ENCODE measurements at regions not wholly inside any gene's neighbourhood (a gene's known extent, or its start where the extent isn't known, plus 50 kb on each side); places are given as distances from the start of the nearest gene placed in this dataset.
A peak's percentile ranks its signal among the peaks of the same experiment; 100 is the strongest.

DNA sequence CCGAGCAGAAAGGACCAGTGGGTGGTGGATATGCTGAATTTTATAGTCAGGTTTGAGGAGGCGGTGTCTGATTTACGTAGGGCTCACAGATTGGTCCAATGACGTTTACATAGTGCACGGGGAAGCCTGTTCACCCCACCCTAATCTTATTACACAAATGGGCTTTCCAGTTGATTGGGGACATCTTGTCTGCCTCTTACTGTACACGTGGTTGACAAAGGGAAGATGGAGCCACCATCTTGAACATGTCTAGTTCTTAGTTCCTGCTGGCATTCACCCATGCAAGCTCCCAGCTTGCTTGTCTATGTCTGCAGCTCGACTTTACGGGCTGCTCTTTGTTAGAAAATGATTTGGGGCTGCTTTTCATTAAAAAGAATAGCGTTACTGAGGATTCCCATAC, 332.0 kb upstream of the SLCO3A1 start:
- H3K4me2 ChIP-seq = no peak overlapping the region
- no peak overlapping the region for H3K4me3 ChIP-seq
- H3K27me3 ChIP-seq = no peaks in the 10 kb centered on the region
- H3K9me3 ChIP-seq (replicated peaks in 1 of 11) = no peaks in the 10 kb centered on the region
- no peak overlapping the region for H3K9ac ChIP-seq
- no peaks in the 10 kb centered on the region for H4K20me1 ChIP-seq
- no peak overlapping the region for H3K27ac ChIP-seq
- peaks cover 10 to 21% (median 19%) of the 10 kb centered on the region in 10 experiments for H3K4me1 ChIP-seq
- TF ChIP-seq Cebpa-rat (IDR thresholded peaks at IDR 0.05) = no peak
- H3K36me3 ChIP-seq = no peaks in the 10 kb centered on the region

DNA sequence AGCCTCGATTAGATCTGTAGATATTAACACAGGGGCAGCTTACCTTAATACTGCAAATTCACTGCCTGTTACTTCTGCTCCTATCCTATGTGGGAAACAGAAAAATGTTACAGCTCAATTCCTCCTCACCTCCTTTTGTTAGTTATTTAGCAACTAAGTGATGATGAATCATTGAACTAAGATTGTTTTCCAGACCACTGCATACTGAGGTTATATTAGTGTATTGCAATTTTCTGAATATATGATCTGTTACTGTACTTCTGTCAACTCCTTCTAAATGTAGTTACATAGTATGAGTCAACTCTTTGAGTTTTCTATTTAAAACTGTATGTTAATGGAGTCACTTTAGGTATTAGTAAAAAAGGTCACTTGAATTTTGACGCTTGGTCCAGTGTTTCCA, 331.5 kb upstream of the SLCO3A1 start:
- no peaks in the 10 kb centered on the region for H4K20me1 ChIP-seq
- H3K27me3 ChIP-seq = no peaks in the 10 kb centered on the region
- peaks cover 6 to 16% (median 14%) of the 10 kb centered on the region in 10 experiments for H3K4me1 ChIP-seq
- no peak for TF ChIP-seq Cebpa-rat (IDR thresholded peaks at IDR 0.05)
- no peak overlapping the region for H3K4me3 ChIP-seq
- H3K36me3 ChIP-seq = no peaks in the 10 kb centered on the region
- no peak overlapping the region for H3K4me2 ChIP-seq
- H3K9me3 ChIP-seq (replicated peaks in 1 of 11) = no peaks in the 10 kb centered on the region
- no peak overlapping the region for H3K27ac ChIP-seq
- no peak overlapping the region for H3K9ac ChIP-seq

DNA sequence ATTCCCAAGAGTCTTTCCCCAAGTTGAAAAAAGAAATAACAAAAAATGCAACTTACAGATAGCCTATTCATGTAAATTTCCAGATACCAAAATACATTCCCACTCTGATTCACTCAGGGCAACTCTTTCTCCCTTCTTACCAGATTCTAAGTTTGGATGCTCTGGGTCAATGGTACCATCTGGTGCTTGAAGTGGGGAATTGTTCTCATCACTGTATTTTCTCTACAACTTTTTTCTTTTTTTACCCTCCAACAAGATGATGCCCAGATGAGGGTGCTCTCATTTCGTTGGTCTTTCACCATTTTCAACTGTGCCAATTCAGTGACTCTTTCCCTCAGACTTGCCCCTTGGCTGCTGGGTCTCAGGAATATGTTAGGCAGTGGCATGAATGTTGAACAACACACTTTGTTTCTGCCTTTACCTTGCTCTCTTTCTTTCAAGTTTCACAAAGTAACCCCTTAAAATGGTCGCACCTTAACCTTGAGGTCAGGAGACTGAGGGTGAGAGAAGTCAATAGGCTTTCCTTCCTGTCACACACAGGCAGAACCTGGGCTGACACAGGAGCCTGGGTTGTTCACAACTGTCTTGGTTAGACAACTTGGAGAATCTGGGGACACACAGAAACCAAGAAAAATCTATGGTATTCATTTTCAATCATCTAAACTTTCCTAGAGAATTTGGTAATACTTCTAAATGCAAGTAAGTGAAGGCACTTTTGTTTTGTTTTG, 330.7 kb upstream of the SLCO3A1 start:
- Histone ChIP-seq H3K4me2 (no peak overlapping the region), H3K4me1 (peaks cover 0 to 9% (median 7%) of the 10 kb centered on the region in 10 experiments; a peak in 12 of 20 replicates), H3K27me3 (no peaks in the 10 kb centered on the region), H3K27ac (no peak overlapping the region), H4K20me1 (no peaks in the 10 kb centered on the region), H3K9me3 (replicated peaks in 1 of 11) (no peaks in the 10 kb centered on the region), H3K9ac (no peak overlapping the region), H3K36me3 (no peaks in the 10 kb centered on the region), H3K4me3 (no peak overlapping the region)
- TF ChIP-seq Cebpa-rat (IDR thresholded peaks at IDR 0.05) = no peak

DNA sequence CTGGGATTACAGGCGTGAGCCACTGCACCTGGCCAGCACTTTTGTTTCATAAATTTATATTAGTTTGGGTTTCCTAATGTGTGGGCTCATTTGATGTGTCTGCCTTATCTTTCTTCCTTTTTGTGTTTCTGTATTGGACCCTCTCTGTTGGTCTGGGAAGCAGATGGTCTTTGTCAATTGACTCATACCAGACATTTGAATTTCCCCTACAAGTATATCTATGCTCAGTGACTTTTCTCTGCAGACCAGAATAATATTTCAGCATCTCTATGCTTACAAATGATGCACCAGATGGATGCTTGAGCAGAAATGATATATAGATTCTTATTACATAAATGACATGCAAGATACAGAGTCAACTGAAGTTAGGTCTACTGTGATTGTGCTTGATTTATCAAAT, 329.9 kb upstream of the SLCO3A1 start:
- H3K9ac ChIP-seq = no peak overlapping the region
- no peak for TF ChIP-seq Cebpa-rat (IDR thresholded peaks at IDR 0.05)
- no peak overlapping the region for H3K4me3 ChIP-seq
- H3K4me1 ChIP-seq = peaks cover 0 to under 1% (median 0%) of the 10 kb centered on the region in 10 experiments; a peak in 2 of 20 replicates
- no peak overlapping the region for H3K27ac ChIP-seq
- no peaks in the 10 kb centered on the region for H3K36me3 ChIP-seq
- H4K20me1 ChIP-seq = no peaks in the 10 kb centered on the region
- no peak overlapping the region for H3K4me2 ChIP-seq
- H3K9me3 ChIP-seq (replicated peaks in 1 of 11) = no peaks in the 10 kb centered on the region
- H3K27me3 ChIP-seq = no peaks in the 10 kb centered on the region

DNA sequence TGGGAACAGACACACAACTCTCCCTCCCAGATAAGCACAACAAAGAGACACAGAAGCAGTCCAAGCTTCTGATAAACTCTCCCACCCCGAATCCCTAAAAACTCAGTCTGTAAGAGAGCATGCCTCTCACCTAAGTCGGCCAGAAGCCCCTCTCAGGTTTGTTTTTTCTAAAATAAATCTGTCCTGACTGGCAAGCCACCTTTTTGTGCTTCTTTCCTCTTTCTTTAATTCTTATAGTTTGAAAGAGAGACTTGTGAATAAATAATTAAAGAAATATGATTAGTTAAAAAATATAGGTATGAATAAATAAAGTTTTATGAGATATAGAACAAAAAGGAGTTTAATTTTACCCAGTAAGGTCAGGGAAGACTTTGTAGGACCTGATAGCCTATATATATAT, 329.0 kb upstream of the SLCO3A1 start:
- Histone ChIP-seq H3K9me3 (replicated peaks in 1 of 11) (no peaks in the 10 kb centered on the region), H3K36me3 (no peaks in the 10 kb centered on the region), H3K4me2 (no peak overlapping the region), H3K4me3 (no peak overlapping the region), H3K27ac (no peak overlapping the region), H3K4me1 (no peaks in the 10 kb centered on the region), H3K27me3 (no peaks in the 10 kb centered on the region), H4K20me1 (no peaks in the 10 kb centered on the region), H3K9ac (no peak overlapping the region)
- TF ChIP-seq Cebpa-rat (IDR thresholded peaks at IDR 0.05) = no peak

DNA sequence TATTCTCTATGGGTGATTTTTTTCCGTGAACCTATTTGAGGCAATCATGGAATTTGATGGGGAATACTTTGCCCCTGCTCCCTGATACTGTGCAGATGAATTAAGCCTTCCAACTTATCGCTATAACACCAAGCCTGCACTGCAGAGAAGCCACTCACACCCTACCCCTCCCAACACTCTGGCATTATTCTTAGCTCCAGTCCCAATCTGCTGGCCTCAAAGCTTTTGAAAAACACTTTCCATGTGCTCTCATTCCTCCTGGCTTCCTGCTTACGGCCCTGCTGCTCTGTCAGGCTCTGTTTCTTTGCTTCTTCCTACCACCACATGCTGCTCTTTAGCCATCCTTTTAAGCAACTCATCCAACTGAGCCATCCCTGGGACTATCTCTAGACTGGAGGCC, 327.8 kb upstream of the SLCO3A1 start:
- no peak overlapping the region for H3K27ac ChIP-seq
- TF ChIP-seq Cebpa-rat (IDR thresholded peaks at IDR 0.05) = no peak
- no peaks in the 10 kb centered on the region for H3K4me1 ChIP-seq
- H3K9ac ChIP-seq = no peak overlapping the region
- no peaks in the 10 kb centered on the region for H4K20me1 ChIP-seq
- no peak overlapping the region for H3K4me3 ChIP-seq
- H3K36me3 ChIP-seq = no peaks in the 10 kb centered on the region
- H3K9me3 ChIP-seq (replicated peaks in 1 of 11) = no peaks in the 10 kb centered on the region
- no peaks in the 10 kb centered on the region for H3K27me3 ChIP-seq
- H3K4me2 ChIP-seq = no peak overlapping the region

DNA sequence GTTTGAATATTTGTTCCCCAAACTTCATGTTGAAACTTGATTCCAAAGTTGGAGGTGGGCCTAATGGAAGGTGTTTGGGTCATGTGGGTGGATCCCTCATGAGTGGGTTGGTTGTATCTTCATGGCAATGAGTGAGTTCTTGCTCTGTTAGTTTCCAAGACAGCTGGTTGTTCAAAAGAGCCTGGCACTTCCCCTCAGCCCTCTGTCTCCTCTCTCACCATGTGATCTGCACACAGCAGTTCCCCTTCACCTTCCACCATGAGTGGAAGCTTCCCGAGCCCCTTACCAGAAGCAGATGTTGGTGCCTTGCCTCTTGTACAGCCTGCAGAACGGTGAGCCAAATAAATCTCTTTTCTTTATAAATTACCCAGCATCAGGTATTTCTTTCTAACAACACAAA, 327.1 kb upstream of the SLCO3A1 start:
- Histone ChIP-seq H3K9ac (no peak overlapping the region), H4K20me1 (no peaks in the 10 kb centered on the region), H3K27me3 (no peaks in the 10 kb centered on the region), H3K4me1 (no peaks in the 10 kb centered on the region), H3K9me3 (replicated peaks in 1 of 11) (no peaks in the 10 kb centered on the region), H3K4me2 (no peak overlapping the region), H3K36me3 (no peaks in the 10 kb centered on the region), H3K27ac (no peak overlapping the region), H3K4me3 (no peak overlapping the region)
- TF ChIP-seq Cebpa-rat (IDR thresholded peaks at IDR 0.05) = no peak

DNA sequence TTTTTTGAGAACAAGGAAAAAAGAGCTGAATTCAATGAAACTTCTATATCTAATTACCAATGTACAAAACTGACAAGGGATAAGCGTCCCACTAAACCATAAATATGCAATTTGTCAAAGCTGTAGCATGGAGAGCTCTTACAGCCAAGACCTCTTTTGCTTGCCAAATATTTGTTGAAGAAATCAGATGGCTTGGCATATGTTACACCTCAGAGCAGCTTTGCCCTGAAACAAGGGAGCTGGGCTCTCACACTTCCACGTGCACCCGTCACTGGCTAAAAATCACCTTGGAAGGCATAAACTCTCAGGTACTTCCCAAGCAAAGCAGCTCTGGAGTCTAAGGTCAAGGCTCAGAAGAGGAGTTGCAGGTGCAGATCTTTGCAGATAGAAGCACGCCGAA, 324.7 kb upstream of the SLCO3A1 start:
- no peaks in the 10 kb centered on the region for H3K36me3 ChIP-seq
- no peak overlapping the region for H3K4me3 ChIP-seq
- no peaks in the 10 kb centered on the region for H3K4me1 ChIP-seq
- no peaks in the 10 kb centered on the region for H3K27me3 ChIP-seq
- H3K27ac ChIP-seq = no peak overlapping the region
- H4K20me1 ChIP-seq = no peaks in the 10 kb centered on the region
- TF ChIP-seq Cebpa-rat (IDR thresholded peaks at IDR 0.05) = no peak
- no peaks in the 10 kb centered on the region for H3K9me3 ChIP-seq (replicated peaks in 1 of 11)
- no peak overlapping the region for H3K4me2 ChIP-seq
- no peak overlapping the region for H3K9ac ChIP-seq

DNA sequence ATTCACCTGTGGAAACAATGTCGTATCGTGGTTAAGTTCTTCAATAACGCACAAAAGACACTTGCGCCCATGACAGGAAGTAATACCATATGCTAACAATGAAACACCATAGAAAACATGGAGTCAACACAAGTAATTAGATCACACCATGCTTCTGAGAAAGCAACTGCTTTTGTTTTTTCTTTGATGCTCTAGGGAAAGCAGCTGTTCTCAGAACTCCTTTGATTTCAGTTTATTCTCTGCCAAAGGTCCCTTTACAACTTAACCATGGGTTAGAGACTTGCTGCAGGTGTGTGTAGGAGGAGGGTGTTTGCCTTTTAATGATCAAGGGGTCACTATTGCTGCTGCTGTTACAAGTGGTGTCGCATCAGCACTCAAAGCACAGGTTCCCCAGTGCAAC, 324.0 kb upstream of the SLCO3A1 start:
- TF ChIP-seq Cebpa-rat (IDR thresholded peaks at IDR 0.05) = no peak
- Histone ChIP-seq H3K27me3 (no peaks in the 10 kb centered on the region), H4K20me1 (no peaks in the 10 kb centered on the region), H3K9me3 (replicated peaks in 1 of 11) (no peaks in the 10 kb centered on the region), H3K4me2 (no peak overlapping the region), H3K9ac (no peak overlapping the region), H3K36me3 (no peaks in the 10 kb centered on the region), H3K4me3 (no peak overlapping the region), H3K27ac (no peak overlapping the region), H3K4me1 (no peaks in the 10 kb centered on the region)

DNA sequence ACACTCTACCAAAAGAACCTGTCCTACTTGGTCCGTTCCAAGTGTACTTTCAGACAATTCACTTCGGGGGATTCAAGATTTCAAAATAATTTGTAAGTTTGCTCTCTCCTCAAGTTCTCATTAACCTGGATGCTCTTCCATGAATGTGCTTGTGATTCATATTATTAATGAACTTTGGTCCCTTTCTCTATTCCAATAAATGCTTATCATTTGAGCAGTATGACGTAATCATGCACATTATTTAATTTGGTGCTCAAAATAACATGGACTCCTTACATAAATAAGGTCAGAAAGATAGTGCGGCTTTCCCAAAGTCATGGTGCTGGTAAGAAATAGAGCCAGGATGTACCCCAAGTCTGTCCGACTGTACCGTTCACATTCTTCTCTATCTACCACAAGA, 323.2 kb upstream of the SLCO3A1 start:
- Histone ChIP-seq H3K9me3 (replicated peaks in 1 of 11) (no peaks in the 10 kb centered on the region), H4K20me1 (no peaks in the 10 kb centered on the region), H3K4me2 (no peak overlapping the region), H3K27me3 (no peaks in the 10 kb centered on the region), H3K27ac (no peak overlapping the region), H3K9ac (no peak overlapping the region), H3K36me3 (no peaks in the 10 kb centered on the region), H3K4me3 (no peak overlapping the region), H3K4me1 (no peaks in the 10 kb centered on the region)
- TF ChIP-seq Cebpa-rat (IDR thresholded peaks at IDR 0.05) = peak in 2 of 11 experiments; percentile 12 to 30; a peak in 2 of 22 replicates
